GM18861 (cell line): ENCODE measurements at regions not wholly inside any gene's neighbourhood (a gene's known extent, or its start where the extent isn't known, plus 50 kb on each side); places are given as distances from the start of the nearest gene placed in this dataset.

ENCODE experiments used
- ATAC-seq: cut with Tn5 transposase; IDR thresholded peaks from one replicate; pipeline ENCODE4 v1.9.1; 2021; ENCODE audit not compliant: unreplicated experiment

GRCh38 chr9:88751781-88752180, 216.8 kb downstream of the NXNL2 start:
- no peak for ATAC-seq

DNA sequence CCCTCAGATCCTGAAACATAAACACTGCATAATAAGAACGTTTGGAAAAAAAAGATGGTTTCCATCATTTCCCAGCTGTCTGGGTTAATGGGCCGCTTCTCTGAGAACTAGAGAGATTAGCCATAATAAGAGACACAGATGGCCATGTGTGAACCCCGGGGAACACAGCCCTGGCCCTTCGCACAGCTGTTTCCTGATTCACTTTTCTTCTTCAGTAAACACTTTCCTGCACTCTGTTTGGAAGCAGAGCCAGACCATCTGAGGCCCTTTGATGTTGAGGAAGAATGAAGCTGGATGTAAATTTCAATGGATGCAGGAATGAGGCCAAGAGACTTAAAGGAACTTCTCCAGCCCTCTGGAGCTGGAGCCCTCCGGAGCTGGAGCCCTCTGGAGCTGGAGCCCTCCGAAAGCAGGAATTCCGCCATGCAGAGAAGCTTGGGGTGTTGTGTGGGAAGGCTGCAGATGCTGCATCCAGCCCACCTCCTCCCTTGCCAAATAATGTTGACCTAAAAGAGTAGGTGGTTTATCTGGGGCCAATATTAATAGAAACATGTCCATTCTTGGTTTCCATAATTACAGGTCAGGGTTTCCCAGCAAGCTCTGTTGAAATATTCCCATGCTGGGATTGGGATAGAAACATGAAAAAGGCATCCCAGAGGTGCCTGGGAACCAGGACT, 218.9 kb downstream of the NXNL2 start:
- no peak for ATAC-seq

- no peak for ATAC-seq
Observed at GRCh38 chr9:88754452-88754851, 219.5 kb downstream of the NXNL2 start.

DNA sequence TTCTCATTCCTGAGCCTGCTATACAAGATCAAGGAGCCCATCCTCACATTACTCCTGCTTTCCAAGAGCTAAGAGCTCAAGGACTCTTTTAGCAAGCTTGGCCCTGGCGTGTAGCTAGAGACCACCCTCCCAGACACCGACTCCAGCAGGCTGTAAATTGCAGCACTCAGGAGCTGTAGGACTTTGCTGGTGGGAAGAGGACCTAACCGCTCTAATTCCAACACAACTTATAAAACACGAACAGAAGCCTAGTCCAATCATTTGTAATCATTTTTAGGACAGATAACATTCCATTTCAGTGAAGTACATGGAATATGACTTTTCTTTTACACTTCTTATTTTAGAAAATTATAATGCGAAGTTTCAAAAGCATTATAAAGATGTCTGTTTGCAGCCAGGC, 219.9 kb downstream of the NXNL2 start:
- no peak for ATAC-seq

- ATAC-seq, result no peak
Observed at GRCh38 chr9:88757406-88758010, 222.5 kb downstream of the NXNL2 start.

GRCh38 chr9:88759364-88759763, 224.4 kb downstream of the NXNL2 start:
- ATAC-seq, result no peak

DNA sequence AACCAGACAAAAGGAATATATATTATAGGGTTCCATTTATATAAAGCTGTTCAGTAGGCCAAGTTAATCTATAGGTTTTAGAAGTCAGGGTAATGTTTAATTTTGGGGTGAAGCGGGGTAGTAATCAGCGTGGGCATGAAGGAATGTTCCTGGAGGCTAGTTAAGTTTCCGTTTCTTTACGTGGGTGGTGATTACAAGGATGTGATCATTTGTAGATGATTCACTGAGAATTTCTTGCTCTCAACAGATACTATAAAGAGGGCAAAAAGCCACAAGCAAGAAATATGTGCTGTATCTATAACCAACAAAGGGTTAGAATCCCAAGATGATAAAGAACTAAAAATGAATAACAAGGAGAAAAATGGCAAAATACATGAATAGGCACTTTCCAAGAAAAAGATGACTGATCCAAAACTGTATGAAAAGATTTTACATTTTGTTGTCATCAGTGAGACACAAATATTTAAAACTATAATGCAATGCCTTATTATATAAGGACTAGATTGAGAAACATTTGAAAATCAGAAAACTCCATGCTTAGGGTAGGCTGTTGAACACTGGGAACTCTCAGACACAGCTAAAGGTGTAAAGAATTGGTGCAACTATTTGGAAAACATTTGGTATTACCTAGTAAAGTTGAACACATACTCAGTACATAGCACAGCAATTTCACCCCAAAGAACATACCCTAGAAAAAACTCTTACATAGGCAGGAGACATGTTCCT, 224.3 kb upstream of the S1PR3 start:
- ATAC-seq, result no peak

- no peak for ATAC-seq
Observed at GRCh38 chr9:88767504-88767790, 223.8 kb upstream of the S1PR3 start.

DNA sequence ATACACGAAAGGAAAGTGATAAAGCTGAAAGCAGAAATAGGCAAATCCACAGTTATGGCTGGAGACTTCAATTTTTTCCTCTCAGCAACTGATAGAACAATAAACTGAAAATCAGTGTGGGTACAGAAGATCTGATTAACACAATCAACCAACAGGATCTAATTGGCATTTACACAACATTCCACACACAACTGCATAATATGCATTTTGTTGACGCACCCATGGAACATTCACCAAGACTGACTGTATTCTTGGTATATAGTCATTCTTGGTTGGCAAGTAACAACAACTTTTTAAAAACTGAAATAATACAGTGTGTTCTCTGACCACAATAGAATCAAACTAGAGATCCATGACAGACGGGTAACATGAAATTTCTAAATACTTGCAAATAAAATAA, 218.7 kb upstream of the S1PR3 start:
- no peak for ATAC-seq

DNA sequence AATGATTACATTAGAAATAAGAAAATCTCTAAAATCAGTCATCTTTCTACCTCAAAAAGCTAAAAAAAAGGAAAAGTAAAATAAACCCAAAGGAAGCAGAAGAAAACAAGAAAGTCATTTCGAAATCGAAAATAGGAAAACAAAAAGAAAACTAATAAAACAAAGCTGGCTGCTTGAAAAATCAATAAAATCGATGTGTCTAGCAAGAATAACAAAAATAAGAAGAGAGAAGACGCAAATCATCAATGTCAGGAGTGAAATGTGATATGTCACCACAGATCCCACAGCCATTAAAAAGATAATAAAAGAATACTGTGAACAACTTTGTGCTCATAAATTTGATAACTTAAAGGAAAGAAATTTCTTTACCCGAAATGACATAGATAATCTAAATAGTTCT, 218.1 kb upstream of the S1PR3 start:
- no peak for ATAC-seq

- no peak for ATAC-seq
Observed at GRCh38 chr9:88773627-88774244, 217.5 kb upstream of the S1PR3 start.

DNA sequence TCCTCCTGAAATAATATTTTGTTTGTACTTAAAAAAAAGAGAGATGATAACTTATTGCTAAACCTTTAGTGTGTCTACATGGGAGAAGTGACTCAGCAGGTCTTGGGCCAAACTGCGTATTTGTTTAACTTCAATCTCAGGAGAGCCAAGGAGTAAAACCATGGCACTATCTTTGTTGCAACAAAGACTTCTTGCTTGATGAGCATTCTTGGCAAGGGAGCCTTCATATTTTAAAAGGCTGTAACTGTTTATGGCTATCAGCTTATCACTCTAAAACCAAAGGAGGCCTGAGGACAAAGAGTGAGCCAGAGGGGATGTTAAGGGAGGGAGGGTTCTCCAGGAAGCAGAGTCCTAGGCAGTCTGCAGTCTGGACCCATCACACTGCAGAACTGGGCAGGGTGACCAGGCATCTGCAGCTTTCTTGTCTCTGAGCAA, 216.2 kb upstream of the S1PR3 start:
- no peak for ATAC-seq

- ATAC-seq, result no peak
Observed at GRCh38 chr9:88775559-88775958, 215.7 kb upstream of the S1PR3 start.

GRCh38 chr9:88775966-88776365, 215.3 kb upstream of the S1PR3 start:
- no peak for ATAC-seq

DNA sequence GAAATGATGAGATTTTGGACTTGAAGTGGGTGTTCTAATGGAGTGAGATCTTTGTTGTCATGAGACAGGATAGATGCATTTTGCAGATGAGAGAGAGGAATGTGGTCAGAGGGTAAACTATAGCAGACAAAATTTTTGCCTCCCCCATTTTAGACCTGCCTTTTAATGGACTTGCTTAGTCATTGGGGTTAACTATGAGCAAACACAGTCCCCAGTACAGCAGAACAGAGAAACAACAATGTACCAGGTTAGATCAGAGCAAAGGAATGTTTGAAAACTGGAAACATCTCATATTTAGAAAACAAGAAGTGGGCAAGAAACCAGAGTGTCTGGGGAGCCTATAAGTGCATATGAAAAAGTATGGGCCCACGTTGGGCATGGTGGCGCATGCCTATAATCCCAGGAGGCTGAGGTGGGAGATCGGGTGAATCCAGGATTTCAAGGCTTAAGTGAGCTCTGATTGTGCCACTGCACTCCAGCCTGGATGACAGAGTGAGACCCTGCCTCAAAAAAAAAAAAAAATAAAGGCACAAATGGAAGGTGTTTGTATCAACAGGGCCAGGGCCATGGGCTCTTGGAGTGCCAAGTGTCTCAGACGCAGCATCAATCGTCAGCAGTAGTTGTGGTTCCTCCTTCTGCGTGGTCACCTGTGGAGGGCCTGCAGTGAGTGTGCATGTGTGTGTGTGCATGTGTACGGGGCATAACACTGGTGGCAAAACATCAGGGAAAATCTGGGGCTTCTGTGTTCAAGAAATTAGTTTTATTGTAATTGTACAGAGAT, 214.4 kb upstream of the S1PR3 start:
- ATAC-seq, result no peak

DNA sequence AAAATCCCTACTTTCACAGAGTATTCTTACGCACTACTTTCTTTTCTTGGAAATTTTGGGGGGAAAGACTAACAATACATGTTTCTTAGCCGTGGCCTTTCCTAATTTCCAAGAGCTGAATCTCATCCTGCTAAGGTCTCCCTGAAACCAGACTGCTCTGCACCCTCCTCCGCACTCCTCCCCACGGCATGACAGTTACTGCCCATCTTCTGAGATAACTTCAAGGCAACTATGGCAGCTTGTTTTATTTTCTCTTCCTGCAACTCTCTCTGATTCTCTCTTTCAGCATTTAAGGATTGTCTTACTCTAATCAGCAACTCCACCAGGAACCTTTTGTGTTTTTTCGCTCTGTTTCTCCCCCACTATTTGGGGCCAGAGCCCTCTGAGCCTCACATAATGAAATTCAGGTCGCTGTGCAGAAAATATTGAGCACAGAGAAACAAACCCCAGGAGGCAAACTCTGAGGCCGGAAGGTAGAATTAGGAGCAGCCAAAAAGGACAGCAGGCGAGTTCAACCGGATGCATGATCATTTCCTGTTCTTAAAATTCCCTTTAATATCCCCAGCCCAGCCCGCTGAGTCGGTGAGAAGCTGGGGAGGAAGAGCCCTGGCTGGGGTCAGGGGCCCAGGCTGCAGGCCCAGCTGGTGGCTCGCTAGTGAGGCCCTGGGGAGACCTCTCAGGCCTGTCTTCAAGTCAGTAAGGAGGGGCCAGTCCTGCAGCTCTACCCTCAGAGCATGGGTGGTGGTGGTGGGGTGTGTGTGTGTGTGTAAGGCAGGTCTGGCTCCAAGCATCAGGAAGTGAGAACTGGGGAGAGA, 213.6 kb upstream of the S1PR3 start:
- ATAC-seq, result no peak

DNA sequence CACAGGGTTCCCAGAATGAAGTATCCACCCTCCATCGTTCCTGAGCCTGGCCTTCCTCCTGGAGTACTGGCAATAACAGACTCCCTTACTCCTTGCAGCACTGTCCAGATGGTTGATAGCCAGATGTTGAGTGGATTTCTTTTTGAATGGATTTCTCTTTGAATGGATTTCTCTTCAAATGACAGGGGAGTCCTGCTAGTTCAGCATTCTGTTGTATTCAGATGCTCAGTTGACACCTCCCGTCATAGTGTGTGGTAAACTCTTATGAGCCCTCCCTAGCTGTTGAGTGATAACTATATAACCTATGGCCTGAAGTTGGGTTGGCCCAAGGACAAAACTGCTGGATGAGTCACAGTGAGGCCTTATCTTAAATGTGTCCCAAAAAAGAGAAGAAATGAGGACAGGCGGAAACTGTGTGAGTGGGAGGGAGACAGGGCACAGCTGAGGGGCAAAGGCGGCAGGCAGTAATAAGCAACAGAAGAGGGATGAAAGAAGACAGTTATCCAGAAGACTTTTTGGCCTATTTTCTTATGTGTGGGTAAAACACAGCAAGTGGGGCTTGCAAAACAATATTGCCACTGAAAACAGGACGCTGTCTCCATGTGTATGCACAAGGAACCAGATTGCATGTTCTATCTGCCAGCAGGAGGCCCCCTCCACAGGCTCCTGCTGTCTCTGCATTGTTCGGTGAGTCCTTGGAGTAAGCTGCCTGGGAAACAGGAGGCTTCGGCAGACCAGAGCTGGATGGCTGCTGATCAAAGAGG, 209.5 kb upstream of the S1PR3 start:
- ATAC-seq, result no peak

- ATAC-seq, result no peak
Observed at GRCh38 chr9:88782931-88783710, 208.1 kb upstream of the S1PR3 start.

DNA sequence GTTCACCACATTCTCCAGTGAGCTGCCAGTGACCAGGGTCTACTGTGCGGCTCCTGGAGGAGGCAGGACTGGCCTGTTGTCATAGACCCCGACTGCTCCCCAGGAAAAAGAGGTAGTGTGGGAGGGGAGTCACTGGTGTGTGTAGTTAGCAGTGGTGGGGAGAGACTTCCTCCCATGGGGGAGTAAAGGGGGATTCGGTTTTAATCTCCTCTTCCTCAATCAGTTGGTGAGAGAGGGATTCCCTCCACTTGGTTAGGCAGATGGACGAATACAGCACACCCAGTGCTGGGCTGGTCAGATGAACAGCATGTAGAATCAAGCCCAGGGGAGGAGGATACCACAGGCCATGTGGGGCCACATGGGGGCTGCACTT, 207.6 kb upstream of the S1PR3 start:
- no peak for ATAC-seq
